Activated CD4-positive, CD25-positive, alpha-beta regulatory T cell treated with anti-CD3 and anti-CD28 coated beads, Interleukin-2, amount 50 U/mL, for 72 hours (primary cell): ENCODE measurements at regions not wholly inside any gene's neighbourhood (a gene's known extent, or its start where the extent isn't known, plus 50 kb on each side); places are given as distances from the start of the nearest gene placed in this dataset.
"Not testable (repeated sequence)": the region's sequence is repeated elsewhere in the genome, so short reads cannot be mapped to it uniquely, and the experiment has no call there.

Experiments used
- DNase-seq: peaks from one replicate; pipeline ENCODE4 v3.0.0; 2021

- no peak for DNase-seq
These were observed 273.9 kb upstream of the ZNF32 start for GRCh38 chr10:43922335-43923280.

GRCh38 chr10:43921881-43922280 is 273.2 kb upstream of the ZNF32 start:
- no peak for DNase-seq

GRCh38 chr10:43921478-43921877 is 272.8 kb upstream of the ZNF32 start:
- DNase-seq, result no peak

- DNase-seq, result not testable (repeated sequence)
These were observed 271.6 kb upstream of the ZNF32 start for GRCh38 chr10:43920236-43920758.

- DNase-seq, result no peak
These were observed 265.1 kb upstream of the ZNF32 start for GRCh38 chr10:43913676-43914235.

GRCh38 chr10:43912469-43912868 is 263.8 kb upstream of the ZNF32 start:
- DNase-seq, result no peak

GRCh38 chr10:43906490-43906889 is 257.8 kb upstream of the ZNF32 start:
- DNase-seq, result no peak

- DNase-seq, result no peak
These were observed 257.0 kb upstream of the ZNF32 start for GRCh38 chr10:43905512-43906236.

- no peak for DNase-seq
These were observed 256.2 kb upstream of the ZNF32 start for GRCh38 chr10:43904844-43905243.

- no peak for DNase-seq
These were observed 255.6 kb upstream of the ZNF32 start for GRCh38 chr10:43904301-43904700.

- no peak for DNase-seq
These were observed 254.8 kb upstream of the ZNF32 start for GRCh38 chr10:43903451-43903850.

GRCh38 chr10:43902842-43903241 is 254.2 kb upstream of the ZNF32 start:
- no peak for DNase-seq

- DNase-seq, result no peak
These were observed 253.2 kb upstream of the ZNF32 start for GRCh38 chr10:43901744-43902504.

GRCh38 chr10:43901302-43901701 is 252.6 kb upstream of the ZNF32 start:
- no peak for DNase-seq

GRCh38 chr10:43900571-43900970 is 251.9 kb upstream of the ZNF32 start:
- DNase-seq, result no peak

- DNase-seq, result no peak
These were observed 250.7 kb upstream of the ZNF32 start for GRCh38 chr10:43899224-43899959.

- DNase-seq, result no peak
These were observed 249.9 kb upstream of the ZNF32 start for GRCh38 chr10:43898592-43898991.

- DNase-seq, result no peak
These were observed 249.2 kb upstream of the ZNF32 start for GRCh38 chr10:43897765-43898419.

GRCh38 chr10:43892062-43892770 is 243.5 kb upstream of the ZNF32 start:
- DNase-seq, result no peak

- no peak for DNase-seq
These were observed 242.6 kb upstream of the ZNF32 start for GRCh38 chr10:43891241-43891640.

- no peak for DNase-seq
These were observed 241.4 kb upstream of the ZNF32 start for GRCh38 chr10:43890124-43890523.
